ENCODE measurements at regions not wholly inside any gene's neighbourhood (a gene's known extent, or its start where the extent isn't known, plus 50 kb on each side); places are given as distances from the start of the nearest gene placed in this dataset.

- Histone ChIP-seq H3K4me3 (no peak overlapping the region), H3K27ac (no peak overlapping the region), H3K27me3 (no peaks in the 10 kb centered on the region), H3K9me3 (no peaks in the 10 kb centered on the region), H3K4me1 (no peaks in the 10 kb centered on the region), H3K36me3 (no peaks in the 10 kb centered on the region)
- TF ChIP-seq, protein P1, sequence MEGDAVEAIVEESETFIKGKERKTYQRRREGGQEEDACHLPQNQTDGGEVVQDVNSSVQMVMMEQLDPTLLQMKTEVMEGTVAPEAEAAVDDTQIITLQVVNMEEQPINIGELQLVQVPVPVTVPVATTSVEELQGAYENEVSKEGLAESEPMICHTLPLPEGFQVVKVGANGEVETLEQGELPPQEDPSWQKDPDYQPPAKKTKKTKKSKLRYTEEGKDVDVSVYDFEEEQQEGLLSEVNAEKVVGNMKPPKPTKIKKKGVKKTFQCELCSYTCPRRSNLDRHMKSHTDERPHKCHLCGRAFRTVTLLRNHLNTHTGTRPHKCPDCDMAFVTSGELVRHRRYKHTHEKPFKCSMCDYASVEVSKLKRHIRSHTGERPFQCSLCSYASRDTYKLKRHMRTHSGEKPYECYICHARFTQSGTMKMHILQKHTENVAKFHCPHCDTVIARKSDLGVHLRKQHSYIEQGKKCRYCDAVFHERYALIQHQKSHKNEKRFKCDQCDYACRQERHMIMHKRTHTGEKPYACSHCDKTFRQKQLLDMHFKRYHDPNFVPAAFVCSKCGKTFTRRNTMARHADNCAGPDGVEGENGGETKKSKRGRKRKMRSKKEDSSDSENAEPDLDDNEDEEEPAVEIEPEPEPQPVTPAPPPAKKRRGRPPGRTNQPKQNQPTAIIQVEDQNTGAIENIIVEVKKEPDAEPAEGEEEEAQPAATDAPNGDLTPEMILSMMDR (IDR thresholded peaks at IDR 0.05): no peak
- TF ChIP-seq POLR2A (IDR thresholded peaks at IDR 0.05): no peak
- no peak for DNase-seq
- intact Hi-C loops (cut with DNase I; ENCODE audit: low total_unique reads): no loop called here
Measured at GRCh38 chrX:5031792-5032191, 1196.9 kb downstream of the NLGN4X start.

DNA sequence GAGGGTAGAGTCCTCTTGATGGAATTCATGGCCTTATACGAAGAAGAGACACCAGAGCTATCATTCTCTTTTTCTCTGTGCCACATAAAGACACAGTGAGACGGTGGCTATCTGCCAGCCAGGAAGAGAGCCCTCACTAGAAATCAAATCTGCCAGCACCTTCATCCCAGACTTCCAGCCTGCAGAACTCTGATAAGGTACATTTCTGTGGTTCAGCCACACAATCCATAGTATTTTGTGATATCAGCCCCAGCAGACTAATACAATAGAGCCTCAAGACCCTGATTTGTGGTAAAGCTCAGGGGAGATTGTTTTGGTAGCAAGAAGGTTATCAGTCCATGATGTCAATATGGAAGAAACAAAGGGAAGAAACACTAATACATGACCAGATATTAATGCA lies 1213.2 kb downstream of the NLGN4X start:
- H3K36me3 ChIP-seq: no peaks in the 10 kb centered on the region
- TF ChIP-seq, protein P1 (IDR thresholded peaks at IDR 0.05): no peak
- TF ChIP-seq POLR2A (IDR thresholded peaks at IDR 0.05): no peak
- intact Hi-C loops (cut with DNase I; ENCODE audit: low total_unique reads): no loop called here
- no peak overlapping the region for H3K27ac ChIP-seq
- DNase-seq: no peak
- H3K4me1 ChIP-seq: no peaks in the 10 kb centered on the region
- no peak overlapping the region for H3K4me3 ChIP-seq
- H3K9me3 ChIP-seq: no peaks in the 10 kb centered on the region
- no peaks in the 10 kb centered on the region for H3K27me3 ChIP-seq

- TF ChIP-seq POLR2A (IDR thresholded peaks at IDR 0.05): no peak
- TF ChIP-seq, protein P1 (IDR thresholded peaks at IDR 0.05): no peak
- Histone ChIP-seq H3K9me3 (no peaks in the 10 kb centered on the region), H3K36me3 (no peaks in the 10 kb centered on the region), H3K4me3 (no peak overlapping the region), H3K4me1 (no peaks in the 10 kb centered on the region), H3K27ac (no peak overlapping the region), H3K27me3 (no peaks in the 10 kb centered on the region)
- DNase-seq: no peak
- intact Hi-C loops (cut with DNase I; ENCODE audit: low total_unique reads): no loop called here
Measured at GRCh38 chrX:4994855-4995254, 1233.8 kb downstream of the NLGN4X start.

GRCh38 chrX:4978613-4979012 lies 1250.1 kb downstream of the NLGN4X start:
- H3K4me3 ChIP-seq: no peak overlapping the region
- intact Hi-C loops (cut with DNase I; ENCODE audit: low total_unique reads): no loop called here
- H3K27ac ChIP-seq: no peak overlapping the region
- H3K4me1 ChIP-seq: no peaks in the 10 kb centered on the region
- no peaks in the 10 kb centered on the region for H3K27me3 ChIP-seq
- no peak for DNase-seq
- no peaks in the 10 kb centered on the region for H3K9me3 ChIP-seq
- H3K36me3 ChIP-seq: no peaks in the 10 kb centered on the region
- no peak for TF ChIP-seq POLR2A (IDR thresholded peaks at IDR 0.05)
- TF ChIP-seq, protein P1 (IDR thresholded peaks at IDR 0.05): no peak

- no peak overlapping the region for H3K4me3 ChIP-seq
- no peaks in the 10 kb centered on the region for H3K36me3 ChIP-seq
- no peaks in the 10 kb centered on the region for H3K9me3 ChIP-seq
- no peaks in the 10 kb centered on the region for H3K27me3 ChIP-seq
- intact Hi-C loops (cut with DNase I; ENCODE audit: low total_unique reads): no loop called here
- DNase-seq: no peak
- TF ChIP-seq, protein P1 (IDR thresholded peaks at IDR 0.05): no peak
- no peaks in the 10 kb centered on the region for H3K4me1 ChIP-seq
- H3K27ac ChIP-seq: no peak overlapping the region
Measured at GRCh38 chrX:4971646-4972045, 1257.0 kb downstream of the NLGN4X start.

Data from uterus (tissue), 3 donors.